ENCODE measurements at regions not wholly inside any gene's neighbourhood (a gene's known extent, or its start where the extent isn't known, plus 50 kb on each side); places are given as distances from the start of the nearest gene placed in this dataset.
A peak's percentile ranks its signal among the peaks of the same experiment; 100 is the strongest.

GRCh38 chr6:112806163-112806865, 459.2 kb downstream of the RFPL4B start:
- no peak for DNase-seq

GRCh38 chr6:112821476-112821875, 474.3 kb downstream of the RFPL4B start:
- no peak for DNase-seq

GRCh38 chr6:112822769-112823168, 475.6 kb downstream of the RFPL4B start:
- no peak for DNase-seq

GRCh38 chr6:112827793-112828192, 480.7 kb downstream of the RFPL4B start:
- no peak for DNase-seq

GRCh38 chr6:112831022-112831421, 483.9 kb downstream of the RFPL4B start:
- DNase-seq = no peak

- DNase-seq = peak; percentile 75
Observed at GRCh38 chr6:112833581-112834131, 486.5 kb downstream of the RFPL4B start.

- DNase-seq = no peak
Observed at GRCh38 chr6:112835078-112835477, 487.9 kb downstream of the RFPL4B start.

- DNase-seq = no peak
Observed at GRCh38 chr6:112839525-112839961, 492.4 kb downstream of the RFPL4B start.

GRCh38 chr6:112841553-112842329, 494.6 kb downstream of the RFPL4B start:
- DNase-seq = no peak

GRCh38 chr6:112842330-112842685, 495.2 kb downstream of the RFPL4B start:
- no peak for DNase-seq

- no peak for DNase-seq
Observed at GRCh38 chr6:112846681-112847080, 499.6 kb downstream of the RFPL4B start.

GRCh38 chr6:112851146-112851545, 504.0 kb downstream of the RFPL4B start:
- no peak for DNase-seq

- no peak for DNase-seq
Observed at GRCh38 chr6:112853162-112853561, 506.0 kb downstream of the RFPL4B start.

GRCh38 chr6:112863753-112864152, 516.6 kb downstream of the RFPL4B start:
- no peak for DNase-seq

GRCh38 chr6:112865131-112865530, 518.0 kb downstream of the RFPL4B start:
- DNase-seq = no peak

- no peak for DNase-seq
Observed at GRCh38 chr6:112874881-112875280, 527.8 kb downstream of the RFPL4B start.

GRCh38 chr6:112877134-112878100, 530.3 kb downstream of the RFPL4B start:
- no peak for DNase-seq

GRCh38 chr6:112879920-112880413, 532.8 kb downstream of the RFPL4B start:
- no peak for DNase-seq

GRCh38 chr6:112881027-112881426, 533.9 kb downstream of the RFPL4B start:
- no peak for DNase-seq

- no peak for DNase-seq
Observed at GRCh38 chr6:112881828-112882780, 535.0 kb downstream of the RFPL4B start.

GRCh38 chr6:112883095-112883494, 536.0 kb downstream of the RFPL4B start:
- DNase-seq = no peak

GRCh38 chr6:112886415-112886814, 539.3 kb downstream of the RFPL4B start:
- DNase-seq = no peak
